ENCODE measurements at regions not wholly inside any gene's neighbourhood (a gene's known extent, or its start where the extent isn't known, plus 50 kb on each side); places are given as distances from the start of the nearest gene placed in this dataset.

DNA sequence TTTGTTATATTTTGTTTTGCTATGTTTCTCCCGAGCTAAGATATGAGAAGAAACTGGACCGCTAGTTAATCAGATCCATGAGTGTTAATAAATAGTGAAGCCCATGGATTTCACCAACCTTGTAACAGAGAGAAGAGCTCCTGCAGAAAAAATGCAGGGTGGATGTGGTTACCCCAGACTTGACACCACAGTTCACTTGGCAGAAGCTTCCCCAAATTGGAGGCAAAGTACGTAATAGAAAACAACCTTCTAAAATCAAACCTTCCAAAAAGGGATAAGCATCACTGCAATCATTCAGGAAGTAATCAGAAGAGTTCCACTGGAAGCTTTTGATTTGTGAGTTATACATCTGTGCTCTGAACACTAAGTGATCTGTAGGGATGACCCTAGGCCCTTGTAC is 267.5 kb downstream of the ACTL7B start:
- TF ChIP-seq, protein P1, sequence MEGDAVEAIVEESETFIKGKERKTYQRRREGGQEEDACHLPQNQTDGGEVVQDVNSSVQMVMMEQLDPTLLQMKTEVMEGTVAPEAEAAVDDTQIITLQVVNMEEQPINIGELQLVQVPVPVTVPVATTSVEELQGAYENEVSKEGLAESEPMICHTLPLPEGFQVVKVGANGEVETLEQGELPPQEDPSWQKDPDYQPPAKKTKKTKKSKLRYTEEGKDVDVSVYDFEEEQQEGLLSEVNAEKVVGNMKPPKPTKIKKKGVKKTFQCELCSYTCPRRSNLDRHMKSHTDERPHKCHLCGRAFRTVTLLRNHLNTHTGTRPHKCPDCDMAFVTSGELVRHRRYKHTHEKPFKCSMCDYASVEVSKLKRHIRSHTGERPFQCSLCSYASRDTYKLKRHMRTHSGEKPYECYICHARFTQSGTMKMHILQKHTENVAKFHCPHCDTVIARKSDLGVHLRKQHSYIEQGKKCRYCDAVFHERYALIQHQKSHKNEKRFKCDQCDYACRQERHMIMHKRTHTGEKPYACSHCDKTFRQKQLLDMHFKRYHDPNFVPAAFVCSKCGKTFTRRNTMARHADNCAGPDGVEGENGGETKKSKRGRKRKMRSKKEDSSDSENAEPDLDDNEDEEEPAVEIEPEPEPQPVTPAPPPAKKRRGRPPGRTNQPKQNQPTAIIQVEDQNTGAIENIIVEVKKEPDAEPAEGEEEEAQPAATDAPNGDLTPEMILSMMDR (conservative IDR thresholded peaks at IDR 0.05): no peak
- Histone ChIP-seq H3K9ac (ENCODE audit: extremely low read depth, insufficient read length, low read length) (no peak overlapping the region), H2BK5ac (ENCODE audit: insufficient read length, low read length) (no peak overlapping the region), H4K8ac (replicated peaks; ENCODE audit: insufficient read length, low read depth, low read length) (no peak overlapping the region), H3K4ac (ENCODE audit: low read depth, low read length) (no peak overlapping the region), H4K91ac (ENCODE audit: insufficient read length, low read depth, low read length) (no peak overlapping the region), H3K18ac (ENCODE audit: insufficient read length, low read depth, low read length) (no peak overlapping the region), H3K27me3 (ENCODE audit: insufficient read depth, low read length) (no peaks in the 10 kb centered on the region), H2BK120ac (ENCODE audit: low read depth, low read length, poor library complexity, severe bottlenecking) (no peak overlapping the region), H3K27ac (ENCODE audit: insufficient read length, low read depth, low read length) (no peak overlapping the region), H3K23ac (ENCODE audit: insufficient read length, low read depth, low read length) (no peak overlapping the region), H3K23me2 (ENCODE audit: insufficient read length, low read depth, low read length, poor library complexity, severe bottlenecking) (no peaks in the 10 kb centered on the region), H3K4me1 (ENCODE audit: insufficient read depth, low read length) (peaks cover 2% of the 10 kb centered on the region; the same call in 1 of the 2 replicates), H3K4me2 (ENCODE audit: insufficient read depth, insufficient read length, low read length) (no peak overlapping the region), H2BK15ac (ENCODE audit: low read depth, low read length) (no peak overlapping the region), H3K79me1 (ENCODE audit: insufficient read depth, low read depth, low read length, poor library complexity, severe bottlenecking) (no peaks in the 10 kb centered on the region), H3K9me3 (ENCODE audit: control insufficient read depth, low read depth, low read length) (no peaks in the 10 kb centered on the region), H3K14ac (ENCODE audit: insufficient read depth, low read length) (no peak overlapping the region), H2AFZ (ENCODE audit: low read length) (no peak overlapping the region), H4K5ac (ENCODE audit: insufficient read length, low read depth, low read length) (no peak overlapping the region), H2AK5ac (ENCODE audit: insufficient read length, low read length) (no peak overlapping the region), H4K20me1 (ENCODE audit: control insufficient read depth, insufficient read depth, insufficient read length) (no peaks in the 10 kb centered on the region), H3K56ac (ENCODE audit: insufficient read length, low read depth, low read length) (no peak overlapping the region), H2BK12ac (ENCODE audit: insufficient read length, low read depth, low read length) (no peak overlapping the region), H3K79me2 (ENCODE audit: insufficient read depth, low read length) (no peaks in the 10 kb centered on the region), H3T11ph (ENCODE audit: low read length) (no peak overlapping the region), H2BK20ac (ENCODE audit: low read depth, low read length, poor library complexity, severe bottlenecking) (no peak overlapping the region)
- no CpG with 5 or more reads among the region's 3 CpGs for WGBS (ENCODE audit: extremely low coverage, insufficient read length, low lambda C conversion rate)
- no peak overlapping the region for H3K4me3 Mint-ChIP-seq
- no peak for DNase-seq
- no peaks in the 10 kb centered on the region for H3K27me3 Mint-ChIP-seq (ENCODE audit: low read depth)
- H3K36me3 Mint-ChIP-seq (ENCODE audit: insufficient read depth in 1 of 3, low read depth in 3 of 3): no peaks in the 10 kb centered on the region
- no peak overlapping the region for H3K27ac Mint-ChIP-seq
- H3K4me1 Mint-ChIP-seq: peaks cover 31 to 32% of the 10 kb centered on the region in 2 experiments
- no peaks in the 10 kb centered on the region for H3K9me3 Mint-ChIP-seq
